HG02798 (cell line): ENCODE measurements at regions not wholly inside any gene's neighbourhood (a gene's known extent, or its start where the extent isn't known, plus 50 kb on each side); places are given as distances from the start of the nearest gene placed in this dataset.

ENCODE experiments used
- ATAC-seq: cut with Tn5 transposase; IDR thresholded peaks from one replicate; pipeline ENCODE4 v1.9.1; 2021; ENCODE audit warnings: mild to moderate bottlenecking; ENCODE audit not compliant: unreplicated experiment, poor library complexity

DNA sequence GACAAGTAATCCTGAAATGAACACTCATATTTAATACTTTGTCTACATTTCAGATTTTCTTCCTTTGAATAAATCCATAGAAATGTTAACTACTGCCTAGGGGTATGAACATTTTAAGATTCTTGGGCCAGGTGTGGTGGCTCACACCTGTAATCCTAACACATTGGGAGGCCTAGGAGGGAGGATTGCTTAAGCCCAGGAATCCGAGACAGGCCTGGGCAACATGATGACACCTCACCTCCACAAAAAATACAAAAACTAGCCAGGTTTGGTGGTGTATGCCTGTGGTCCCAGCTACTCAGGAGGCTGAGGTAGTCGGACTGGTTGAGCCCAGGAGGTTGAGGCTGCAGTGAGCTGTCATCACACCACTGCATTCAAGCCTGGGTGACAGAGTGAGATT lies 73.9 kb upstream of the PIAS1 start:
- no peak for ATAC-seq

DNA sequence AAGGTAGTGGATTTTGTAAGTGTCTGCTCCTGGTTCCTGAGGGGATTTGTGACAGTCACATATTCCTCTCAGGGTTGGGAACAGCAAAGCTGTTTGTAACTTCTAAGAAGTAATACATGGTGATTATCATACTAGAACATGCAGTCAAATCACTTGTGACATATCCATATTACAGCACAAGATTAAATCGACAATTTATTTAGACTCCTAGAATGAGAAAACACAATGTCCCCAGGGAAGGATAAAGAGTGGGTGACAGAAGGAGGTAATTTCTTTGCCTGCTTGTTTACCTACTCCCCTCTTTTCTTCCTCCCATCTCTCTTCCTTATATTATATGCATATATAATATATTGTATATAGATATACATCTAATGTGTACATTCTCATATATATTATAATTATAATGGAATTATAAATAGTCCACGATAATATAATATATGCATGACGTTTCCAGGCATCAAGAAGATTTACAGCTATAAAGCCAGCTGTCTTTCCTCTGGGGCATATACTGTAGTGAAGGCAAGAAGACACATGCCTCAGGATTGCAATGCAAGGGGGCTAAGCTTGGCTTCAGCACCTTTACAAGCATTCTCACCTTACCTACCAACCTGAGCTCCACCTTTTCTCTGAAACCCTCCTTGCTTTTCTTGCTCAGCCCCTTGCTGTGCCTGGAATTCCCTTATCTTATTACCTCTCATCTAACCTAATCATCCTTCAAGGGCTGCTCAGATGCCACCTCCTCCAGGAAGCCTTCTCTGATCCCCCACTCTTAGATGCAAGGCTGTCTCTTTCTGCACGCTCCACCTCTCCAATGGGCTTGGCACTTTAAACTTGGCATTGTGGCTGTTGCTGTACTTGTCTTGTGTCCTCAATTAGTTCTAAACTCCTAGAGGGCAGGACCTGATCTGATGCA lies 73.1 kb upstream of the PIAS1 start:
- ATAC-seq = no peak

DNA sequence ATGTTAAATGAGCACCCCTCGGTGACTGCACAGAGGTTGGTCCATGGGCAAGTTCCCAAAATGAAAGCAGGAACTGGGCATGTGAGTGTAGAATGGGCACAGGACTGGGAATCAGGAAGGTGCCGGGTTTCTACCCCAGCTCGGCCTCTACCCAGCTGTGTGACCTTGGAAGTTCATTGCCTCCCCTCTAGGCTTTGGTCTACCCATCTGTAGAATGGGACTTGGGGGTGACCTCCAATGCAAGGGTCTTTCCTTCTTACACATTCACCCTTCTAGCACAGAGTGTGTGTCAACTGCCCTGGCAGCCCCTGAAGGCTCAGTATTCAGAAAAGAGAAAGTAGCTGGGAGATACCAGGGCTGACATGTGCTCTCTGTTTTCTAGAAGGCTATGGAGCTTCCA lies 72.3 kb upstream of the PIAS1 start:
- no peak for ATAC-seq

- no peak for ATAC-seq
Observed at GRCh38 chr15:67991706-67992105, 62.4 kb upstream of the PIAS1 start.

DNA sequence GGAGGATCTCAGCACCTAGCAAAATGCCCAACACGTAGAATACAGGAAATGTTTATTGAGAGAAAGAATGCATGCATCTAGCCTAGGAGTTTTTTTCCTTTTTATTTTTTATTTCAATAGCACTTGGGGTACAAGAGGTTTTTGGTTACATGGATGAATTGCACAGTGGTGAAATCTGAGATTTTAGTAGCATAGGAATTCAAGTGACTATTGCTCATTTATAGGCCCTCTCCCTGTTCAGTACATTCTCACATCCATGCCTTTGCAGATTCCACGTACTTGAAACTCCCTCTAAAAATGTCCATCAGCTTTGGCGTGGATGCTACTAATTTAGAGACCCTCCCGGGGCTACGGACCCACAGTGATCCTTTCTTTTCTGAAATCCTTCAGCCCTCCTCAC lies 61.7 kb upstream of the PIAS1 start:
- ATAC-seq = no peak

GRCh38 chr15:67992834-67993233 lies 61.3 kb upstream of the PIAS1 start:
- no peak for ATAC-seq

DNA sequence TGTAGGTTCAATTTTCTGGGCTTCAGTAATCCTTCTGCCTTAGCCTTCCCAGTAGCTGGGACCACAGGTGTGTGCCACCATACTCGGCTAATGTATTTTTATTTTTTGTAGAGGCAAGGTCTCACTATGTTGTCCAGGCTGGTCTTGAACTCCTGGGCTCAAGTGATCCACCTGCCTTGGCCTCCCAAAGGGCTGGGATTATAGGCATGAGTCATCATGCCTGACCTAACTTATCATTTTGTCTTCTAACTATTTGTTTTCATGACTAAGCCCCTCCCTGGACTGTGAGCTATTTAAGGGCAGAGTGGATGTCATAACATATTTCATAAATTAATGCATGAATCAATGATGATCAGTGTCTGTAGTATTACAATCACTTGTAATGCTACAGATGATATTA lies 56.1 kb upstream of the PIAS1 start:
- no peak for ATAC-seq

- no peak for ATAC-seq
Observed at GRCh38 chr15:67998599-67999133, 55.4 kb upstream of the PIAS1 start.

- no peak for ATAC-seq
Observed at GRCh38 chr15:67999320-68000100, 54.6 kb upstream of the PIAS1 start.

- ATAC-seq = no peak
Observed at GRCh38 chr15:68000754-68001153, 53.4 kb upstream of the PIAS1 start.

DNA sequence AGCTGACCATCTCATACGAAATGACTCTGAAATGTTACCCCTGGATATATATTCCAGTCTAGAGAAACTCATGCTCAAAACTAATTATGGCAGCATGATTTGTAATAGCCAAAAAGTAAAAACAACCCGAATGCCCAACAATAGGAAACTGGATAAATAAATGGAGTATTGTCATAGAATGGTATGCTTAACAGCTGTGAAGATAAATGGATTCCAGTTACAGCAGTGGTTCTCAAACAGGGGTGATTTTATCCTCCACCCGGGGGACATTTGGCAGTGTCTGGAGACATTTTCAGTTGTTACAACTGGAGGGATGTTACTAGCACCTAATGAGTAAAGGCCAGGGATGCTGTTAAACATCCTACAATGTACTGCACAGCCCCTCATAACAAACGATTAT lies 52.3 kb upstream of the PIAS1 start:
- no peak for ATAC-seq

GRCh38 chr15:68003297-68003696 lies 50.8 kb upstream of the PIAS1 start:
- ATAC-seq = no peak
